Uterus (tissue), 2 donors: ENCODE measurements at regions not wholly inside any gene's neighbourhood (a gene's known extent, or its start where the extent isn't known, plus 50 kb on each side); places are given as distances from the start of the nearest gene placed in this dataset.

Source experiments
- CTCF ChIP-seq, 4 experiments: fragments of 200-600 bp in 2 of 4; fragments of 450-650 bp in 2 of 4; sonication (generic) in 2 of 4; IDR thresholded peaks; one replicate each; pipeline ENCODE4 v1.5.1; 2016 to 2019; ENCODE audit warnings: antibody characterized with exemption in 4 of 4, mild to moderate bottlenecking in 2 of 4, moderate library complexity in 1 of 4
- POLR2A ChIP-seq, 2 donors: fragments of 450-650 bp; IDR thresholded peaks; one replicate each; pipeline ENCODE4 v1.6.1; 2016; ENCODE audit warnings: antibody characterized with exemption in 2 of 2, mild to moderate bottlenecking in 1 of 2, moderate library complexity in 1 of 2

- TF ChIP-seq CTCF (IDR thresholded peaks at IDR 0.05) = no peak
- no peak for TF ChIP-seq POLR2A (IDR thresholded peaks at IDR 0.05)
Observed at GRCh38 chr20:52404671-52405070, 213.1 kb upstream of the ZFP64 start.
